ENCODE measurements at regions not wholly inside any gene's neighbourhood (a gene's known extent, or its start where the extent isn't known, plus 50 kb on each side); places are given as distances from the start of the nearest gene placed in this dataset.

DNA sequence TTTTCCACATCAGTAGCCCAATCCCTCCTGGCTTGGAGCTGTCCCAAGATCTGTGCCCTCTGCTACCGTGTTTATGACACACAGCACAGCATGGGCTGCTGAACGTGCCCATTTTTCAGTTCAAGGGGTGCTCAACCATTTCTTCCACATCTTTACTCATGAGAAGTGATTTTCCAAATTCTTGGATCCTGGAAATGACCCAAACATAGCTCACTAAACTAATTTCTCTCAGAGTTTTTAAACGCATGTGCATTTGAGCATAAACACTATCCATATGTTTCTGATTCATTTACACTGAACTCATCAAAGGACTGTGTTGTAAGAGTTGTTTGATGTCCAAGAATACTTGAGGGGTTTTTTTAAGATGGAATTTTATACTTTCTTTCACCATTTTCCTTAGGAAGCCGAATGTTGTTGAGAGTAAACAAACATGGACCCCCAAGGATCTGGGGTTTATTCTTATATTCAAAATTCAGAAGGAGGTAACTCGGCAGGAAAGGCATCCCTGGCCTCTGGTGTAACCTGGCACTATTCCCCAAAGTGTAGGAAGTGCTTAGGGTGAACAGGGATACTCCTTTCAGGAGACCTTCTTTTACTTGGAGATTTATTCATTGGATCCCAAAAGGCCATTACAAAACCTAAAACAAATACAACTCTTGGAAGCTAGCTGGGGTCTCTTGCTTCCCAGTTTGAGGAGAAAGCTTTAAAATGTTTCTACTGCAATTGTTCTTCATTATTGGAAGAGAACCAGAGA, 215.0 kb downstream of the BMP4 start:
- H3K27ac ChIP-seq, result no peak overlapping the region
- DNase-seq (ENCODE audit: low read depth in 1 of 2, low spot score in 1 of 2), result no peak
- no peak overlapping the region for H3K4me3 ChIP-seq
- FAIRE-seq, result no peak
- 46% methylated on average over 5 of the region's 5 CpGs for WGBS (ENCODE audit: missing lambda C conversion rate)
- no peaks in the 10 kb centered on the region for H3K4me1 ChIP-seq
- TF ChIP-seq KDM5A (IDR thresholded peaks at IDR 0.05) (no peak), HOXA7 (CRISPR knock-in tag; IDR thresholded peaks at IDR 0.05) (no peak), ZC3H11A (IDR thresholded peaks at IDR 0.05) (no peak), RCOR1 (IDR thresholded peaks at IDR 0.05; ENCODE audit: low read depth, low read length) (no peak), USF2 (IDR thresholded peaks at IDR 0.05) (no peak), RFX5 (IDR thresholded peaks at IDR 0.05) (no peak), MAFK (IDR thresholded peaks at IDR 0.05; ENCODE audit: partially characterized antibody) (no peak), JUN (IDR thresholded peaks at IDR 0.05) (no peak), NPAS2 (CRISPR knock-in tag; IDR thresholded peaks at IDR 0.05; ENCODE audit: borderline replicate concordance) (no peak)
- TF ChIP-seq, protein P1, sequence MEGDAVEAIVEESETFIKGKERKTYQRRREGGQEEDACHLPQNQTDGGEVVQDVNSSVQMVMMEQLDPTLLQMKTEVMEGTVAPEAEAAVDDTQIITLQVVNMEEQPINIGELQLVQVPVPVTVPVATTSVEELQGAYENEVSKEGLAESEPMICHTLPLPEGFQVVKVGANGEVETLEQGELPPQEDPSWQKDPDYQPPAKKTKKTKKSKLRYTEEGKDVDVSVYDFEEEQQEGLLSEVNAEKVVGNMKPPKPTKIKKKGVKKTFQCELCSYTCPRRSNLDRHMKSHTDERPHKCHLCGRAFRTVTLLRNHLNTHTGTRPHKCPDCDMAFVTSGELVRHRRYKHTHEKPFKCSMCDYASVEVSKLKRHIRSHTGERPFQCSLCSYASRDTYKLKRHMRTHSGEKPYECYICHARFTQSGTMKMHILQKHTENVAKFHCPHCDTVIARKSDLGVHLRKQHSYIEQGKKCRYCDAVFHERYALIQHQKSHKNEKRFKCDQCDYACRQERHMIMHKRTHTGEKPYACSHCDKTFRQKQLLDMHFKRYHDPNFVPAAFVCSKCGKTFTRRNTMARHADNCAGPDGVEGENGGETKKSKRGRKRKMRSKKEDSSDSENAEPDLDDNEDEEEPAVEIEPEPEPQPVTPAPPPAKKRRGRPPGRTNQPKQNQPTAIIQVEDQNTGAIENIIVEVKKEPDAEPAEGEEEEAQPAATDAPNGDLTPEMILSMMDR (IDR thresholded peaks at IDR 0.05), result no peak
- TF ChIP-seq, protein P2, sequence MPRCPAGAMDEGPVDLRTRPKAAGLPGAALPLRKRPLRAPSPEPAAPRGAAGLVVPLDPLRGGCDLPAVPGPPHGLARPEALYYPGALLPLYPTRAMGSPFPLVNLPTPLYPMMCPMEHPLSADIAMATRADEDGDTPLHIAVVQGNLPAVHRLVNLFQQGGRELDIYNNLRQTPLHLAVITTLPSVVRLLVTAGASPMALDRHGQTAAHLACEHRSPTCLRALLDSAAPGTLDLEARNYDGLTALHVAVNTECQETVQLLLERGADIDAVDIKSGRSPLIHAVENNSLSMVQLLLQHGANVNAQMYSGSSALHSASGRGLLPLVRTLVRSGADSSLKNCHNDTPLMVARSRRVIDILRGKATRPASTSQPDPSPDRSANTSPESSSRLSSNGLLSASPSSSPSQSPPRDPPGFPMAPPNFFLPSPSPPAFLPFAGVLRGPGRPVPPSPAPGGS (IDR thresholded peaks at IDR 0.05), result no peak
- TF ChIP-seq, protein P3, sequence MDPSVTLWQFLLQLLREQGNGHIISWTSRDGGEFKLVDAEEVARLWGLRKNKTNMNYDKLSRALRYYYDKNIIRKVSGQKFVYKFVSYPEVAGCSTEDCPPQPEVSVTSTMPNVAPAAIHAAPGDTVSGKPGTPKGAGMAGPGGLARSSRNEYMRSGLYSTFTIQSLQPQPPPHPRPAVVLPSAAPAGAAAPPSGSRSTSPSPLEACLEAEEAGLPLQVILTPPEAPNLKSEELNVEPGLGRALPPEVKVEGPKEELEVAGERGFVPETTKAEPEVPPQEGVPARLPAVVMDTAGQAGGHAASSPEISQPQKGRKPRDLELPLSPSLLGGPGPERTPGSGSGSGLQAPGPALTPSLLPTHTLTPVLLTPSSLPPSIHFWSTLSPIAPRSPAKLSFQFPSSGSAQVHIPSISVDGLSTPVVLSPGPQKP (IDR thresholded peaks at IDR 0.05; ENCODE audit: low read depth, low read length), result no peak
- TF ChIP-seq, protein P4, sequence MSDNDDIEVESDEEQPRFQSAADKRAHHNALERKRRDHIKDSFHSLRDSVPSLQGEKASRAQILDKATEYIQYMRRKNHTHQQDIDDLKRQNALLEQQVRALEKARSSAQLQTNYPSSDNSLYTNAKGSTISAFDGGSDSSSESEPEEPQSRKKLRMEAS (IDR thresholded peaks at IDR 0.05), result no peak
- no peaks in the 10 kb centered on the region for H3K9me3 ChIP-seq
- no peak overlapping the region for H3K4me2 ChIP-seq
- no peak for ATAC-seq
- CTCF ChIA-PET, result interaction anchor here (0.8 to 2.0 kb wide), 3 partner anchors 10 to 46 kb away, joined by 3 to 6 read pairs (median 4); no protein-coding TSS in a partner anchor
- POLR2A ChIA-PET, result no interaction called here

DNA sequence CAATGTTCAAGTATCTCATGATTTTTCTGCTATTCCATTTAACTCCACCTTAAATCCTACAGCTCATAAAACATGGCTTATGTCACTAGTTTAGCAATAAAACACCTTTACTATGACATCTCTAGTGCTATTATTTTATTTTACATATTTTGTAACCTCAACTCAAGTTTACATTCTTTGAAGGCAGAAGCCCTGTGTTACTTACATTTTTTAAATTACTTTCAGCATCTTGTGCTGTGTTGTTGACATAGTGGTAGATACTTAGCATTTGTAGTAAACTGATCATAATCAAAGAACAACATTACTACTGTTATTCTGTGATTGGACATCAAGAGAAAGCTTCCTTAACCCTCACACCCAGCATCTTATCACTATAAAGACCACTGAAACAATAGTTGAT, 216.1 kb downstream of the BMP4 start:
- Histone ChIP-seq H3K27ac (no peak overlapping the region), H3K4me2 (no peak overlapping the region), H3K4me1 (no peaks in the 10 kb centered on the region), H3K9me3 (no peaks in the 10 kb centered on the region), H3K4me3 (no peak overlapping the region)
- no peak for ATAC-seq
- POLR2A ChIA-PET, result no interaction called here
- DNase-seq (ENCODE audit: low read depth in 1 of 2, low spot score in 1 of 2), result no peak
- CTCF ChIA-PET, result interaction anchor here (1.8 to 2.0 kb wide), 2 partner anchors 11 to 47 kb away, joined by 4 to 6 read pairs; no protein-coding TSS in a partner anchor
- TF ChIP-seq, protein P3 (IDR thresholded peaks at IDR 0.05; ENCODE audit: low read depth, low read length), result no peak
- TF ChIP-seq GATA3 (IDR thresholded peaks at IDR 0.05; ENCODE audit: borderline replicate concordance) (no peak), MYC (IDR thresholded peaks at IDR 0.05; ENCODE audit: borderline replicate concordance, low read length) (no peak), RFX5 (IDR thresholded peaks at IDR 0.05) (no peak), CEBPB (IDR thresholded peaks at IDR 0.05) (no peak), RAD21 (conservative IDR thresholded peaks at IDR 0.05 in 1 of 2, IDR thresholded peaks at IDR 0.05 in 1 of 2) (no peak), RARB (CRISPR knock-in tag; IDR thresholded peaks at IDR 0.05) (no peak), HES2 (IDR thresholded peaks at IDR 0.05) (no peak), FOSL2 (IDR thresholded peaks at IDR 0.05) (no peak), FOSL2 (CRISPR knock-in tag; IDR thresholded peaks at IDR 0.05) (no peak), RCOR1 (IDR thresholded peaks at IDR 0.05; ENCODE audit: low read depth, low read length) (no peak), POLR2A (IDR thresholded peaks at IDR 0.05; ENCODE audit: low read length) (no peak), RNF2 (IDR thresholded peaks at IDR 0.05; ENCODE audit: borderline replicate concordance, low read depth) (no peak), TP53 (CRISPR knock-in tag; IDR thresholded peaks at IDR 0.05) (no peak), HOXB13 (CRISPR knock-in tag; IDR thresholded peaks at IDR 0.05; ENCODE audit: low read depth) (no peak), POLR2AphosphoS2 (conservative IDR thresholded peaks at IDR 0.05; ENCODE audit: low read length) (no peak)
- TF ChIP-seq, protein P2 (IDR thresholded peaks at IDR 0.05), result no peak
- TF ChIP-seq, protein P5, sequence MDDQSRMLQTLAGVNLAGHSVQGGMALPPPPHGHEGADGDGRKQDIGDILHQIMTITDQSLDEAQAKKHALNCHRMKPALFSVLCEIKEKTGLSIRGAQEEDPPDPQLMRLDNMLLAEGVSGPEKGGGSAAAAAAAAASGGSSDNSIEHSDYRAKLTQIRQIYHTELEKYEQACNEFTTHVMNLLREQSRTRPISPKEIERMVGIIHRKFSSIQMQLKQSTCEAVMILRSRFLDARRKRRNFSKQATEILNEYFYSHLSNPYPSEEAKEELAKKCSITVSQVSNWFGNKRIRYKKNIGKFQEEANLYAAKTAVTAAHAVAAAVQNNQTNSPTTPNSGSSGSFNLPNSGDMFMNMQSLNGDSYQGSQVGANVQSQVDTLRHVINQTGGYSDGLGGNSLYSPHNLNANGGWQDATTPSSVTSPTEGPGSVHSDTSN (IDR thresholded peaks at IDR 0.05), result no peak
- FAIRE-seq, result no peak

All from A549 (cell line).